ENCODE measurements at regions not wholly inside any gene's neighbourhood (a gene's known extent, or its start where the extent isn't known, plus 50 kb on each side); places are given as distances from the start of the nearest gene placed in this dataset.

DNA sequence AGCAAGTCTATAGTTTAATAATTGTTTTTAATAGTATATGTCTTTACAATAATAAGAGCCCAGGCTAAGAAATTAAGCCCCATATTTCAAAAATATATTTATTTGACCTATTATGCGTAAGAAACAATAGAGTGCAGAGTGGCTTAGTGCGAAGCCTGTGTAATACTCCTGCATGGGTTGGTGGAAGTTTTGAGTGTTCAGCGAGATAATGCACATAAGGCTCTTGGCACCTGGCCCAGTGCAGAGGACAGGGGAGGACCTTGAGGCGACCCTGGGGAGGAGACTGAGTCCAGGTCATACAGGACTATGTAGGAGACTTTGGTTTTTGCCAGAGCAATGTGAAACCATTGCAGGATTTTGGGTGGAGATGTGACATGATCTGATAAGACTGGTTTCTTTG, 132.4 kb upstream of the ST6GAL2 start:
- H3K4me1 Mint-ChIP-seq: no peaks in the 10 kb centered on the region
- H3K9me3 Mint-ChIP-seq (ENCODE audit: low read depth): no peaks in the 10 kb centered on the region
- DNase-seq: no peak
- CTCF ChIA-PET: no interaction called here
- H3K27me3 Mint-ChIP-seq: no peaks in the 10 kb centered on the region
- no peak overlapping the region for H3K4me3 Mint-ChIP-seq
- no peak overlapping the region for H3K27ac Mint-ChIP-seq
- ATAC-seq: no peak
- no peaks in the 10 kb centered on the region for H3K36me3 Mint-ChIP-seq

DNA sequence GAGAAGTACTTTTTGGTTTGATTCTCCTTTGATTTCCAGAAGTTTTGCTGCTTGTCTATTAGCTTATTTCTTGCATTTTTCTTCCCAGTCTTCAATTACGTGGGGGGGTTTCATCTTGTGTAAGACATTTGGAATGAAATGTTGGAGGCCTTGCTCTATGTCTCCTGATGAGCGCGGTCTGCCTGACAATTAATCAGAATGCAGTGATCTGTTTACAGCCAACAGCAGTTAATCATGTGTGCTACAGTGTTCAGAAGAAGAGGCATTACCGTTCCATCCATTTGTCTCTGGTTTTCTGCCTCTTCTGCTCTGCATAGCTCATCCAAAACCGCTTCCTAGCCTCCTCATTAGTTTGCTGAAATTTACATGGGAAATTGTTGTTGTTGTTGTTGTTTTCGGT, 134.4 kb upstream of the ST6GAL2 start:
- no peak for ATAC-seq
- no peak for DNase-seq
- H3K4me3 Mint-ChIP-seq: no peak overlapping the region
- no peaks in the 10 kb centered on the region for H3K4me1 Mint-ChIP-seq
- no peaks in the 10 kb centered on the region for H3K36me3 Mint-ChIP-seq
- no peak overlapping the region for H3K27ac Mint-ChIP-seq
- CTCF ChIA-PET: no interaction called here
- no peaks in the 10 kb centered on the region for H3K9me3 Mint-ChIP-seq (ENCODE audit: low read depth)
- H3K27me3 Mint-ChIP-seq: no peaks in the 10 kb centered on the region

DNA sequence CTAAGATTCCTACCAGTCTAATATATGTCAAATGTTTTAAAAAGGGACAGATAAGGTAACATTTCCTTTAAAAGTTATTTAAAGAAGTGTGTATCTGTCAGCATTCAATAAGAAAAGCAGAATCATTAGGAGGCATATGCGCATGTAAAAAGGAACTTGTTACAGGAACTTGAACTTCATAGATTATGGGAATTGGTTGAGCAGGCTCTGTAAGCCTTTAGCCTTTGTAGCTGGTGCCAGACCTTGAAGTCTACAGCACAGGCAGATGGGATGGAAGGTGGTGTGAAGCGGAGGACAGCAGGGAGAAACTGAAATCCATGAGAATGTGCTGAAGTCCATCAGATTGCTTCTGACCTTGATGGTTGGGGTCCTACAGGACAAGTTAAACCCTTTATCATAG, 138.3 kb upstream of the ST6GAL2 start:
- CTCF ChIA-PET: no interaction called here
- no peak for ATAC-seq
- no peaks in the 10 kb centered on the region for H3K36me3 Mint-ChIP-seq
- H3K9me3 Mint-ChIP-seq (ENCODE audit: low read depth): peaks cover 2% of the 10 kb centered on the region
- H3K27me3 Mint-ChIP-seq: no peaks in the 10 kb centered on the region
- H3K27ac Mint-ChIP-seq: no peak overlapping the region
- no peaks in the 10 kb centered on the region for H3K4me1 Mint-ChIP-seq
- no peak overlapping the region for H3K4me3 Mint-ChIP-seq
- DNase-seq: no peak

DNA sequence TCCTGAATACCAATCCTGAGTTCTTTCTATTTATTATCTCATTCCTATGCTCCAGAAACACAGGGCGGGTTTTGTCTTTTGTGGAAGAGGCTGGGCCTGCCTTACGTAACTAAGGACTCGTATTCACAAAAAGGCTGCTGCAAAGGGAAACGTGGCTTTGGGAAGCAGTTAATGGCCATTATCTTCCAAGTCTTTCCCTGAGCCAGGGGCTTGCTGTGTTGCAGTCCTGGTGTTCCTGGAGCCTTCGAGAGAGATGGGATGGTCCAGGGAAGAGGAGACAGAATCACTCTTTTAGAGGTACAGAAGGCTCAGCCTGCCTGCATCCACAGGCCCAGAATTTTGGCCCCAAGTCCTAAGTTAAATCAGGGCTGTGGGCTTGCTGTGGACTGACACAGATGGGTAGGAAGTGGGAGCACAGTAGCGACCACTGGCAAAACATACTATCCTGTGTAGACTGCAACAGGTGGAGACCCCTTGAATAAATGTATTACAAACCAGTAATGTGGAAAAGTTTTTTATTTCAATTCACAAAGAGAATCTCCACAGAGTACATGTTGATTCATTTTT, 139.4 kb upstream of the ST6GAL2 start:
- no peak for DNase-seq
- Mint-ChIP-seq H3K4me1 (no peaks in the 10 kb centered on the region), H3K27me3 (no peaks in the 10 kb centered on the region), H3K4me3 (no peak overlapping the region), H3K36me3 (no peaks in the 10 kb centered on the region), H3K9me3 (ENCODE audit: low read depth) (peaks cover 2% of the 10 kb centered on the region), H3K27ac (no peak overlapping the region)
- no peak for ATAC-seq
- CTCF ChIA-PET: no interaction called here

DNA sequence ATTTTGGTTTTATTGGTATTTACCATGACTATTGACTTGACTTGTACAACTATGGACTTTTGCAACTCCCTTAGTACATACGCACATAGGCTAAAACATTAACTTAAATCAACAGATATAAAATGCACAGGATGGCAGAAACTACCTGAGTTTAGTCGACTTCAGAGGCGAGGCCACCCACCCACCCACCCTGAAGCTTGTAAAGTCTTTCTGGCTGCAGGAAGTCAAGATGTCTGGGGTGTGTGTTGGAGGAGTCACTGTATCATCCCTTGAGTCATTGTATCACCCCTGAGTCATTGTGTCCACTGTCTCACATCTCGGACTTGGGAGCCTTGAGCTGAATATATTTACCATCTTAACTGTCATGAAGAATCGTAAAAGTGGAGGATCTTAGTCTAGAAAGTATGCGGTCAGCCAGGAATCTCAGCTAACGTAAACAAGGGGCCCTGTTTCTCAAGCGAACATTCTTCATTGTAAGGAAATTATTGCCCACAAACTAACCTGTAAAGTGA, 140.0 kb upstream of the ST6GAL2 start:
- DNase-seq (no peak), ATAC-seq (no peak)
- Mint-ChIP-seq H3K4me1 (no peaks in the 10 kb centered on the region), H3K4me3 (no peak overlapping the region), H3K36me3 (no peaks in the 10 kb centered on the region), H3K9me3 (ENCODE audit: low read depth) (peaks cover 2% of the 10 kb centered on the region), H3K27ac (no peak overlapping the region), H3K27me3 (no peaks in the 10 kb centered on the region)
- CTCF ChIA-PET: no interaction called here

DNA sequence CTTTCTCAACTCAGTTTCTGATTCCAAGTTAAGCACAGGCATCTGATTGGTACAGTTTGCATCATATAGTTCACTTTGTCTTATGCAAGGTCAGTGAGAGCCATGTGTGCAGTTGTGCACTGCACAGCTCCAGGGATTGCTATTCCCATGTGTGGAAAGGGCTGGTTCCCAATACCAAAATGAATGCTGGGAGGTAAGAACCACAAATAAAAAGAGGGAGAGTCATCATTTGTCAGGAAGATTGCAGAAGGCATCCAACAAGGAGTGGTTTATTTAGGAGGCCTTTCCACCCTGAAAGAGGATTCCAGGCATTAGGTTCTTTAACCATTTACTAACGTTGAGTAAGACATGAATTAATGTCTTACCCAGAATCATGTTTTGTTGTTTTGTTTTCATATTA, 141.2 kb upstream of the ST6GAL2 start:
- Mint-ChIP-seq H3K4me1 (no peaks in the 10 kb centered on the region), H3K27ac (no peak overlapping the region), H3K4me3 (no peak overlapping the region), H3K36me3 (no peaks in the 10 kb centered on the region), H3K9me3 (ENCODE audit: low read depth) (peaks cover 2% of the 10 kb centered on the region), H3K27me3 (no peaks in the 10 kb centered on the region)
- DNase-seq (no peak), ATAC-seq (no peak)
- CTCF ChIA-PET: no interaction called here

DNA sequence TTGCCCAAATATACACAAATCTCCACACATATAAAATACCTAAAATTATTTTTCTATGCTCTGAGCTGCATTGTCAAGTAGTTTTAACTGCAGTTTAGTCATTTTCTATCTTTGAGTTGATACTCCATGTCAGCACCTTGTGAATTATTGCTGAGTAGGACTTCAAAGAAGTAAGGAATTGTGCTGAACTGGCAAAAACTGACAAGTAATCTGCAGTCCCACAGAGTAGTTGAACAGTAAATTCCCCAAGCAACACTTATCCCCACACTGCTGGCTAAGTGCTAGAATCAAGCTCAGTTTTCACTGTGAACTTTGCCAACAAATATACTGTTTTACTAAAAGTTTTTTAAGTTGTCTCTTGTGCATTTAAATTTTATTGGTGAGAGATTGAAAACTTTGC, 141.8 kb upstream of the ST6GAL2 start:
- ATAC-seq: no peak
- Mint-ChIP-seq H3K27ac (no peak overlapping the region), H3K36me3 (no peaks in the 10 kb centered on the region), H3K9me3 (ENCODE audit: low read depth) (peaks cover 2% of the 10 kb centered on the region), H3K4me3 (no peak overlapping the region), H3K4me1 (no peaks in the 10 kb centered on the region), H3K27me3 (no peaks in the 10 kb centered on the region)
- CTCF ChIA-PET: no interaction called here
- no peak for DNase-seq

DNA sequence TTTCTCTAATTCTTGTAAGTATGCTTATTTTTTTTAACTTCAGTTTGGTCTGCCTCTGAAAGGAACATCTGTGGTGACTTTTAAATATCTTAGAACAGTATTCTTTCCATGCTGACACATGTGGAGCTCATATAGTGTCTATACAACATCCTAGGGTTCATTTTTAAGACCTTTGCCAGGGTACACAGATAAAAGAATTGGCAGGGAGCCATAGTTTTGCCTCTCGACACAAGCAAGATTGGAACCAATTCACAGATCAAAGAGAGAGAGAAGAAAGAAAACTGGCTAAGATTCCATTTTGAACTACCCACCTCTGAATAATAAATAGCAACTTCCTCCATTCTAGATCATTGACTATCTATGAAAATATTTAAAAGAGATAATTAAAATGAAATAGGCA, 142.7 kb upstream of the ST6GAL2 start:
- Mint-ChIP-seq H3K4me3 (no peak overlapping the region), H3K36me3 (no peaks in the 10 kb centered on the region), H3K27me3 (no peaks in the 10 kb centered on the region), H3K27ac (no peak overlapping the region), H3K9me3 (ENCODE audit: low read depth) (peaks cover 2% of the 10 kb centered on the region), H3K4me1 (no peaks in the 10 kb centered on the region)
- CTCF ChIA-PET: no interaction called here
- DNase-seq (no peak), ATAC-seq (no peak)

DNA sequence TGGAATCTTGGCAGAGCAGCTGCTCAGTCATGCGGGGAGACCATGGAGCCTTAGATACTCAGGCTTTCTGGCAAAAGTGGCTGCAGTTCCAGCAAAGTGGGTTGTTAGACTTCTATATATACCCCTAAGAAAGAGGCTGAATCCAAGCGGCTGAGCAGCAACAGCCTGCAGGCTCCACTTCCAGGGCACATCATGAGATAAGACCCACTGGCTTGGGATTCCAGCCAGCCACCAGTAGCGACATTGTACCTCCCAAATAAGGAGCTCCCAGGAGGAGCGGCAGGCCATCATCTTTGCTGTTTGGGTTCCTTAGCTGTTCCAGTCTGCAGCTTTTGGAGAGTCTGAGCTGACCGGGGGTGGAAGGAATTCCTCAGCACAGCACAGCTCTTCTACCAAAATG, 150.3 kb upstream of the ST6GAL2 start:
- CTCF ChIA-PET: no interaction called here

DNA sequence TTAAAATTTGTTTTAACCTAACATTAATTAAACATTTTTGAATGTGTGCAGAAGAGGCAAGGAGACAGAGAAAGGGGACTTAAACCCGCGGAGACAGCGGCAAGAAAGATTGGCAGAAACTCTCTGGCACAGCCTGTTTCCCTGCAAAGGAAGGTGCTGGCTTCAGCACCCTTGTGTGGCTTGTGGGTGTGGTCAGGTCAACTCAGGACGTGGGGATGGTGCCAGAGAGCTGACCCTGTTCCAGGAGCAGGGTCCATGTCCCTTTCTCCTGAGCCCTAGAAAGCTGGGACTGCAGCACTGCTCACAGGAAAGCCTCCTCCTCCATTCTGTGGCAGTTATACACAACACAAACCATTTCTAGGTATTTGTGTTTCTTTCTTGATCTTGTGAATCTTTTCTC, 176.2 kb upstream of the ST6GAL2 start:
- Mint-ChIP-seq H3K4me3 (no peak overlapping the region), H3K4me1 (no peaks in the 10 kb centered on the region), H3K27me3 (no peaks in the 10 kb centered on the region), H3K27ac (no peak overlapping the region), H3K9me3 (ENCODE audit: low read depth) (peaks cover 3% of the 10 kb centered on the region), H3K36me3 (no peaks in the 10 kb centered on the region)
- DNase-seq (no peak), ATAC-seq (no peak)
- CTCF ChIA-PET: no interaction called here

More for the DNA sequence above, 150.3 kb upstream of the ST6GAL2 start:
- no peak overlapping the region for H3K4me3 Mint-ChIP-seq
- H3K4me1 Mint-ChIP-seq: no peaks in the 10 kb centered on the region
- no peaks in the 10 kb centered on the region for H3K27me3 Mint-ChIP-seq
- DNase-seq: no peak
- H3K36me3 Mint-ChIP-seq: no peaks in the 10 kb centered on the region
- peaks cover 5% of the 10 kb centered on the region for H3K9me3 Mint-ChIP-seq (ENCODE audit: low read depth)
- no peak overlapping the region for H3K27ac Mint-ChIP-seq
- no peak for ATAC-seq

DNA sequence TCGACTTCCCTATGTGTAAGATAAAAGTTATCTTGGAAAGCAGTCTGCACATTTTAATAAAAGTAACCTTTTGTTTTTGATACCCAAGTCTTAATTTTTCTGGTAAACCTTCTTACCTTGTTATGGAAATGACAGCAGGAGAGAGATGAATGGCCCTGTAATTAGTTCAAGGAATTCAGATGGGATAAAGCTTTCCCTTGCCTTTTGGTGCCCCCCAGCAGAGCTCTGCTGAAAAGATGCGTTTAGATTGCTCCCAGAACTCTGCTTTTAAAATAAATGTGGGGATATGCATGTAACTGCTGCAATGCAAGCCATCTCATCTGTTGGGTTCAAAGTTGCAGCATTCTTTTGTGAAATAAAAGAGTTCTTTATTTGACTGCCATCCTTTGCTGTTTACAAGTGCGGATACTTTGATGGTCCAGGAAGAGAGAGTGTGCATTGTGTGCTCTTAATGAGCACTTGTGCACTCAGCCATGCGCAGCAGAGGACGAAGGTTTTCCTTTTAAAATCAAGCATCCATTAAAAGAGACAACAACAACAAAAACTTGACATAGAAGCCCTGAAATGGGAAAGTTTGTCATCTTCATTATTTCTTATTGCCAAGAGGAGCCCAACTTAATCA, 176.7 kb upstream of the ST6GAL2 start:
- H3K4me3 Mint-ChIP-seq: no peak overlapping the region
- ATAC-seq: no peak
- no peaks in the 10 kb centered on the region for H3K36me3 Mint-ChIP-seq
- peaks cover 3% of the 10 kb centered on the region for H3K9me3 Mint-ChIP-seq (ENCODE audit: low read depth)
- DNase-seq: no peak
- CTCF ChIA-PET: no interaction called here
- H3K4me1 Mint-ChIP-seq: no peaks in the 10 kb centered on the region
- H3K27me3 Mint-ChIP-seq: no peaks in the 10 kb centered on the region
- H3K27ac Mint-ChIP-seq: no peak overlapping the region

DNA sequence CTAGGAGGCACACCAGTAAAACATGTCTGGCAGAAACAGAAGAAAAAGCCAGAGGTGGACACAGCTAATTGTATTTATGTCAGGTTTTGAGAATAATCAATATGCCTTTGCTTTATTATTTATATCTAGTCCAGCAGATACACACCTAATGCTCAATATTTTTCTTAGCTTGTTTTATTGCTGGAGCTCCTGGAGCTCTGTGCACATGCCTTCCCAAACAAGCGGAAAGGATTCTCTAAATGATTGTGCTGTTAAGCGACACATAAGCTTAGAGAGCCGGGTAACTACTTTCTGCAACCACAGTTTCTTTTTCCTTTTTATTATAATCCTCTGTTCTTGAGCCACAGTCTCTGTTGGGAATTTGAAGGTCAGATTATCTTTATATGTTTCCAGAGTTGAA, 177.3 kb upstream of the ST6GAL2 start:
- H3K4me1 Mint-ChIP-seq: no peaks in the 10 kb centered on the region
- no peaks in the 10 kb centered on the region for H3K36me3 Mint-ChIP-seq
- H3K27ac Mint-ChIP-seq: no peak overlapping the region
- no peak overlapping the region for H3K4me3 Mint-ChIP-seq
- H3K27me3 Mint-ChIP-seq: no peaks in the 10 kb centered on the region
- CTCF ChIA-PET: no interaction called here
- ATAC-seq (no peak), DNase-seq (no peak)
- peaks cover 3% of the 10 kb centered on the region for H3K9me3 Mint-ChIP-seq (ENCODE audit: low read depth)

DNA sequence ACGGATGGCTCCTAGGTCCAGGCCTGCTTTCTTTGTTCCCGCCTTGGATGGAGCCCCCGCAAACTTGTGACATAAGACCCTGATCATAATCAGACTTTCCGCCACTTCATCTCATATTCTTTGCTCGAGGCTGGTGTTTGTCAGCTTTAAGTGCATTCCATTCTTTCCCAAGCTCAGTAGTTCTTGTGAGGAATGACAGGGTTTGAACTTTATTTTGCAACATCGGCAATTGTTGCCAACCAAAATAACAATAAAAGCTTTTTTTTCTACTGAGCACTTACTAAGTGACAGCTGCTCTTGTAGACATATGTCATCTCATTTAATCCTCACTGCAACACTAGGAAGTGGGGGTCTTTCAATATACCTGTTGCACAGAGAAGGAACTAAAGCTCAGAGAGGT, 178.8 kb upstream of the ST6GAL2 start:
- ATAC-seq: no peak
- Mint-ChIP-seq H3K27me3 (no peaks in the 10 kb centered on the region), H3K27ac (no peak overlapping the region), H3K36me3 (no peaks in the 10 kb centered on the region), H3K4me3 (no peak overlapping the region), H3K4me1 (no peaks in the 10 kb centered on the region), H3K9me3 (ENCODE audit: low read depth) (peaks cover 3% of the 10 kb centered on the region)
- CTCF ChIA-PET: no interaction called here
- DNase-seq: no peak

DNA sequence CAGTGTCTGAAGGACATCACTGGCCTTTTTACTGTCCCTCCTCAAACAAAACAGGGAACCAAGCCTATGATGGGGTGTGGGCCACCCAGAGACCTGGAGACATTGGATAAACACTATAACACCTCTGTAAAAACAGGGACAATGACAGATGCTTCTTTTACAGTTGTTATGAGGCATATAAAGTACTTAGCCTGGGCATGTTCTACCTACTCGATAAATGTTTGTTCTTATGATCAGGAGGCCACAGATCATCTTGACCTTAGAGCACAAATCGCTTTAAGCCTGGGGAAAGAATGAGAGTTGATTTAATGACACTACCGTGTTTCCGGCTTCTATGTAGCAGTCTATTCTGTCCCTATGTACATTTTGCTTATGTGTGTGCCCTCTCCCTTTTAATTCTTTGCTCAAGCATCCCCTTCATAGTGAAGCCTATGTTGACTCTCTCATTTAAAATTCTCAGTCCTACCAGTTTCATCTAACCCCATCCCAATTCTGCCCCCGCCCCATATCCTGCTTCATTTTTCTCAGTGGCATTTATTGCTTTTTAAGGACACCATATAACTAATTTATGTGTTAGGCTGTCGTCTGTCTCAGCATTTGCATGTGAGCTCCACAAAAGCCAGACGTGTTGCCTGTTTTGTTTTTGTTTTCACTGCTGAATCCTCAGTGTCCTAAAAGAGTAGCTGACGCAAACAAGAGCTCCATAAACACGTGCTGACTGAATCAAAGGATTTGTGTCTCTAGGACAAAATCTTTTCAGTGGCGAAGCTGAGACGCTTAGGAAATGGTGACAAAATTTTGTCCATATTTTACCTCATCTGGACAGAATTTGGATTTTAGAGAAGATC, 182.3 kb upstream of the ST6GAL2 start:
- no peaks in the 10 kb centered on the region for H3K36me3 Mint-ChIP-seq
- CTCF ChIA-PET: no interaction called here
- no peaks in the 10 kb centered on the region for H3K4me1 Mint-ChIP-seq
- no peak for ATAC-seq
- no peaks in the 10 kb centered on the region for H3K9me3 Mint-ChIP-seq (ENCODE audit: low read depth)
- H3K27me3 Mint-ChIP-seq: no peaks in the 10 kb centered on the region
- no peak overlapping the region for H3K4me3 Mint-ChIP-seq
- H3K27ac Mint-ChIP-seq: no peak overlapping the region
- DNase-seq: no peak
